ENCODE measurements at regions not wholly inside any gene's neighbourhood (a gene's known extent, or its start where the extent isn't known, plus 50 kb on each side); places are given as distances from the start of the nearest gene placed in this dataset.

DNA sequence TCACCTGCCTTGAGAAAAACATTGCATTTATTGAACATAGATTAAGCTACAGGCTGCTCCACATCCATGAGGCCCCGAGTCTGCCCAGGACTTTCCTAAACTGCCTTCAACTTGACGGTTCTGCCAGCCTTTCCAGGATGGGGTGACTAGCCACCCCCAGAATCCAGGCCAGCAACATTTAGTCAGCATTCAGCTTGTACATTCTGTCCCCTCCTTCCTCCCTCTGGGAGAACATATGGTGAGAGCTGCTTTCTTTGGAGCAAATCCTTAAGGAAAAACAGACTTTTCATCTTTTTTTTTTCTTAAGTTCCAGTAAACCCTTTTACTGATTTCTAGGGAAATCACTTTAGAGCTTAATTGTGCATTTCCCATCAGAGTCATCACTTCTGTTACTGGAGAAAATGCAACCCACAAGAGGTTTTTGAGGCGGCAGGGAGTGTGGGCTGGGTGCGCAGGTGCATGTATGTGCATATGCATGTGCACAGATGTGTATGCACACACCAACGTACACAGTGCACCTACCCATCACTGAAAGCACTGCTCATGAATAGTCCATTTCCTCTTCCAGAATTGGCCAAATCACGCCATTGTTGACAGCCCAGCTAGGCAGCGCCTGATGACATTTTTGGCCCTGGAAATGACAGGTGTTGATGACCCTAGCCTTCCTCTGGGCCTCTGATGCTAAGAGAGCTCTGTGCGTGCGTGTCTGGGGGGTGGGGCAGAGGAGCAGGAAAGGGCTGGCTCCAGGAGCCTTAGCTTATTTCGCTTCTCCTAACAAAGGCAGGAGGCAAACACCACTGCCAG is 145.6 kb downstream of the HSD17B3 start:
- TF ChIP-seq, protein P1, sequence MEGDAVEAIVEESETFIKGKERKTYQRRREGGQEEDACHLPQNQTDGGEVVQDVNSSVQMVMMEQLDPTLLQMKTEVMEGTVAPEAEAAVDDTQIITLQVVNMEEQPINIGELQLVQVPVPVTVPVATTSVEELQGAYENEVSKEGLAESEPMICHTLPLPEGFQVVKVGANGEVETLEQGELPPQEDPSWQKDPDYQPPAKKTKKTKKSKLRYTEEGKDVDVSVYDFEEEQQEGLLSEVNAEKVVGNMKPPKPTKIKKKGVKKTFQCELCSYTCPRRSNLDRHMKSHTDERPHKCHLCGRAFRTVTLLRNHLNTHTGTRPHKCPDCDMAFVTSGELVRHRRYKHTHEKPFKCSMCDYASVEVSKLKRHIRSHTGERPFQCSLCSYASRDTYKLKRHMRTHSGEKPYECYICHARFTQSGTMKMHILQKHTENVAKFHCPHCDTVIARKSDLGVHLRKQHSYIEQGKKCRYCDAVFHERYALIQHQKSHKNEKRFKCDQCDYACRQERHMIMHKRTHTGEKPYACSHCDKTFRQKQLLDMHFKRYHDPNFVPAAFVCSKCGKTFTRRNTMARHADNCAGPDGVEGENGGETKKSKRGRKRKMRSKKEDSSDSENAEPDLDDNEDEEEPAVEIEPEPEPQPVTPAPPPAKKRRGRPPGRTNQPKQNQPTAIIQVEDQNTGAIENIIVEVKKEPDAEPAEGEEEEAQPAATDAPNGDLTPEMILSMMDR (optimal IDR thresholded peaks at IDR 0.05 in 1 of 3, IDR thresholded peaks at IDR 0.05 in 1 of 3, conservative IDR thresholded peaks at IDR 0.05 in 1 of 3; ENCODE audit: extremely low read depth in 1 of 3, insufficient read depth in 2 of 3, low read length in 3 of 3), result no peak
- TF ChIP-seq EZH2 (IDR thresholded peaks at IDR 0.05; ENCODE audit: low read length), result no peak

All from keratinocyte (primary cell).